Peyer's patch (tissue), 4 donors: ENCODE measurements at regions not wholly inside any gene's neighbourhood (a gene's known extent, or its start where the extent isn't known, plus 50 kb on each side); places are given as distances from the start of the nearest gene placed in this dataset.

ENCODE experiments used
- DNase-seq, 3 donors: peaks; one replicate each; pipeline ENCODE4 v3.0.0-alpha.2; 2017 to 2019
- H3K27ac ChIP-seq, 4 donors: fragments of 200-600 bp; sonication (generic); one replicate each; pipeline ENCODE4 v1.5.1; 2016 to 2019
- H3K27me3 ChIP-seq, 2 donors: fragments of 200-600 bp; sonication (generic); one replicate each; pipeline ENCODE4 v1.5.1; 2019
- H3K36me3 ChIP-seq, 3 donors: fragments of 200-600 bp; sonication (generic); one replicate each; pipeline ENCODE4 v1.5.1; 2016 to 2019
- H3K4me1 ChIP-seq, 4 donors: fragments of 200-600 bp; sonication (generic); one replicate each; pipeline ENCODE4 v1.5.1; 2016 to 2019
- H3K4me3 ChIP-seq, 4 donors: fragments of 200-600 bp; sonication (generic); 1 replicate in 3 of 4; 2 replicates in 1 of 4; pipeline ENCODE4 v1.5.1; 2016 to 2019; ENCODE audit warnings: mild to moderate bottlenecking in 1 of 4
- H3K9me3 ChIP-seq, 4 donors: fragments of 200-600 bp; sonication (generic); one replicate each; pipeline ENCODE4 v1.5.1; 2016 to 2019; ENCODE audit warnings: mild to moderate bottlenecking in 1 of 4
- CTCF ChIP-seq, 6 experiments: fragments of 450-650 bp in 4 of 6; fragments of 200-600 bp in 2 of 6; sonication (generic) in 1 of 6; IDR thresholded peaks; one replicate each; pipeline ENCODE4 v1.5.1; 2017 to 2019; ENCODE audit warnings: antibody characterized with exemption in 6 of 6, mild to moderate bottlenecking in 3 of 6, moderate library complexity in 1 of 6
- POLR2A ChIP-seq, 2 donors: fragments of 450-650 bp; IDR thresholded peaks; one replicate each; pipeline ENCODE4 v1.5.1; 2017; ENCODE audit warnings: antibody characterized with exemption in 2 of 2, mild to moderate bottlenecking in 2 of 2, moderate library complexity in 2 of 2

DNA sequence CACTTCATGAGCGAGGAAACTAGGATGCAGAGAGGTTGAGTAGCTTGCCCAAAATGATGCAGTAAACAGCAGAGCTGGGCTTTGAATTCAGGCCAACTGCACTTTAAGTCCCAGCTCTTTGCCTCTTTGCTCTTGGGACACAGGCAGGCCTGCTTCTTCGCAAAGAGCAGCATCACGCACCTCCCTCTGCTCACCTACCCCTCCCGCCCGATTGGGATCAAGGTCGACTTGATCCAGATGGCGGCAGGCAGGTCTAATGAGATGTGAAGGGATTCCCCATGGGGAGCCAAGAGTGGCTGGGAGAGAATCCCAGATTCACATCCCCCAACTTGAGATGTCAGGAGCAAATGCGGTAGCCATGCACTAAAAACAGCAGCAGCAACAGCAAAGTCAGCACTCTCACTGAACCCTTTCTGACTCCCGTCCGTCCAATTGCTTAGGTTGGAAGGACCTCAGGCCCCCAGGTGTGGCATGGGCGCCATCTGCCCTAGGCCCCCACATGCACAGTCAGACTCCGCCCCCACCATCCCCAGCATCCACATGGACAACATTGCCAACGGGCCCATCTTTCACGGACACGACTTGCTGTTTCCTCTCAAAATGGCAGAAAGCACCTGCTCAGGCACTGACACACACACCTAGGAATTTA is 84.3 kb upstream of the MAP4K4 start:
- no peaks in the 10 kb centered on the region for H3K9me3 ChIP-seq
- no peak overlapping the region for H3K27ac ChIP-seq
- no peaks in the 10 kb centered on the region for H3K27me3 ChIP-seq
- TF ChIP-seq CTCF (IDR thresholded peaks at IDR 0.05): no peak
- TF ChIP-seq POLR2A (IDR thresholded peaks at IDR 0.05): no peak
- H3K4me1 ChIP-seq: no peaks in the 10 kb centered on the region
- H3K4me3 ChIP-seq: no peak overlapping the region
- H3K36me3 ChIP-seq: no peaks in the 10 kb centered on the region
- DNase-seq: no peak

GRCh38 chr2:101612019-101612418 is 85.5 kb upstream of the MAP4K4 start:
- no peak for TF ChIP-seq CTCF (IDR thresholded peaks at IDR 0.05)
- TF ChIP-seq POLR2A (IDR thresholded peaks at IDR 0.05): no peak
- DNase-seq: no peak
- no peaks in the 10 kb centered on the region for H3K36me3 ChIP-seq

DNA sequence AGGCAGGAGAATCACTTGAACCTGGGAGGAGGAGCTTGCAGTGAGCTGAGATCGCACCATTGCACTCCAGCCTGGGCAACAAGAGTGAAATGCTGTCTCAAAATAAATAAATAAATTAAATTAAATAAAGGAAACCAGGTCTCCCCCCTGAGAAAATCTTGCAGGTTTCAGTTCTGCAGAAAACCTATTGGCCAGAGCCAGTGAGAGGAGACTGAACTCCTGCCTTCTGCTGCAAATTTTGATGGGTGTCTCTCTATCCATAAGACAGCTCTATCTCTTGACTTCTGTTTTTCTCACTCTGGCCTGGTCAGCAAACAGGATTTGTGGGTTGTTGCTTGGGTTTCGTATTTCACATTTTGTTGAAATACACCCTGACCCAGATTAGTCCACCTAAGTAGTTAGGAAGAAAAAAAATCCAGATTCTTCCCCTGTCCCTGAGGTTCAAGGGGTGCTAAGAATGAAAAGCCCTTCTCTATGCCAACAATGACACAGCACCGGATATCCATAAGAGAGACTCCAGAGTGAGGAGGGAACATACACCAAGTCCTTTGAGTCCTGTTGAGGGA is 86.7 kb upstream of the MAP4K4 start:
- Histone ChIP-seq H3K9me3 (no peaks in the 10 kb centered on the region), H3K27ac (no peak overlapping the region), H3K4me1 (no peaks in the 10 kb centered on the region), H3K27me3 (no peaks in the 10 kb centered on the region), H3K4me3 (no peak overlapping the region), H3K36me3 (no peaks in the 10 kb centered on the region)
- TF ChIP-seq POLR2A (IDR thresholded peaks at IDR 0.05) (no peak), CTCF (IDR thresholded peaks at IDR 0.05) (no peak)
- no peak for DNase-seq

More at GRCh38 chr2:101612019-101612418, 85.5 kb upstream of the MAP4K4 start:
- no peaks in the 10 kb centered on the region for H3K9me3 ChIP-seq
- H3K4me3 ChIP-seq: no peak overlapping the region
- H3K4me1 ChIP-seq: no peaks in the 10 kb centered on the region
- H3K27me3 ChIP-seq: no peaks in the 10 kb centered on the region
- H3K27ac ChIP-seq: no peak overlapping the region

DNA sequence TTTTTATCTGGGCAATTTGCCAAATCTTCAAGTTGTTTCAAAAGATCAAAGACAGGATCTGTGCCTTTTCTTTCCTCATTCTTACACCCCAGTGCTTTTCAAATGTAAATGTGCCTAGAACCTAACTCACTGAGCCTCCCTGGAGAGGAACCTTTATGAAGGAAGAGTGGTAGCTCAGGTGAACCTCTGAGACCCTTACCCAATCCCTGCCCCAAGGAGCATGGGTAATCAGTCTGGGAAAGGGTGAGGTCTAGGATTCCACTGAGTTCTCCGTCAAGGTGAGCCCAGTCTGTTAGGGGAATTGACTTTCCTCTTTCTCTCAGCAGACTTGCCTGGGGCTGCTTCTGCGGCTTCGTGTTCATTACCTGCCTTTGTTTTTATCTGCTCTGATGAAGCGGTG is 88.1 kb upstream of the MAP4K4 start:
- no peak for DNase-seq
- TF ChIP-seq CTCF (IDR thresholded peaks at IDR 0.05) (no peak), POLR2A (IDR thresholded peaks at IDR 0.05) (no peak)
- no peaks in the 10 kb centered on the region for H3K36me3 ChIP-seq
- H3K27ac ChIP-seq: no peak overlapping the region
- no peaks in the 10 kb centered on the region for H3K4me1 ChIP-seq
- no peak overlapping the region for H3K4me3 ChIP-seq
- H3K9me3 ChIP-seq: peaks cover 0 to 2% (median 0%) of the 10 kb centered on the region in 4 donors
- no peaks in the 10 kb centered on the region for H3K27me3 ChIP-seq

- Histone ChIP-seq H3K4me3 (no peak overlapping the region), H3K27ac (no peak overlapping the region), H3K27me3 (no peaks in the 10 kb centered on the region), H3K9me3 (peaks cover 0 to 2% (median 0%) of the 10 kb centered on the region in 4 donors), H3K4me1 (no peaks in the 10 kb centered on the region), H3K36me3 (no peaks in the 10 kb centered on the region)
- no peak for DNase-seq
- TF ChIP-seq POLR2A (IDR thresholded peaks at IDR 0.05) (no peak), CTCF (IDR thresholded peaks at IDR 0.05) (no peak)
Measured at GRCh38 chr2:101608408-101609310, 88.8 kb upstream of the MAP4K4 start.
